RWPE1 (cell line): ENCODE measurements at regions not wholly inside any gene's neighbourhood (a gene's known extent, or its start where the extent isn't known, plus 50 kb on each side); places are given as distances from the start of the nearest gene placed in this dataset.

Experiments used
- CTCF ChIA-PET: fragments of 350-600 bp; sonication (Branson Sonifier 250); formaldehyde crosslinking; extraction: SDS; loops from one replicate; lab custom pipeline; 2021; lab: Yijun Ruan, JAX
- POLR2A ChIA-PET: fragments of 400-600 bp; formaldehyde crosslinking; extraction: SDS; loops from one replicate; lab custom pipeline; 2020; ENCODE audit warnings: antibody characterized with exemption; ENCODE audit not compliant: low non-redundant PET; lab: Yijun Ruan, JAX
- DNase-seq: peaks from one replicate; pipeline ENCODE4 v3.0.0; 2012; ENCODE audit warnings: low spot score
- H3K27ac ChIP-seq: fragments of 450-650 bp; 2 replicates; pipeline ENCODE4 v1.5.1; 2017
- TF ChIP-seq, protein P1 (sequence below): fragments of 450-650 bp; conservative IDR thresholded peaks from 2 replicates; pipeline ENCODE4 v1.5.1; 2017; ENCODE audit warnings: low read depth, mild to moderate bottlenecking

DNA sequence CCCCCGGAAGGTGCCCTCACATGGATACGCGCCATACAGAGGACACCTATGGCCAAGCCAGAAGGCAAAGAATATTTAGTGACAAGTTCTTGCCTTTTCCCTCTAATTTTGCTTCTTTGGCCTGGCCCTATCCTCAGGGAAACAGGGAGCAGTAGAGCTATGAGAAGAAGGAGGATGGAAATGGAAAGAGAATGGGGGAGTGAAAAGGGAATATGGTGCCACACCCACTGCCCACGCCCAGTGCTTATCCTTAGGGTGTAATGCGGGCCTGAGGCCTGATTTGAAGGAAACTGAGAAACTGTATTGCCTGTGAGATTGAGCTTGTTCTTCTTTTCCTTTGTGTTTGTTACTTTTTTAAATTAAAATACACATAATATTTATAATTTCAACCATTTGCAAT is 255.1 kb downstream of the HS3ST3A1 start:
- TF ChIP-seq, protein P1, sequence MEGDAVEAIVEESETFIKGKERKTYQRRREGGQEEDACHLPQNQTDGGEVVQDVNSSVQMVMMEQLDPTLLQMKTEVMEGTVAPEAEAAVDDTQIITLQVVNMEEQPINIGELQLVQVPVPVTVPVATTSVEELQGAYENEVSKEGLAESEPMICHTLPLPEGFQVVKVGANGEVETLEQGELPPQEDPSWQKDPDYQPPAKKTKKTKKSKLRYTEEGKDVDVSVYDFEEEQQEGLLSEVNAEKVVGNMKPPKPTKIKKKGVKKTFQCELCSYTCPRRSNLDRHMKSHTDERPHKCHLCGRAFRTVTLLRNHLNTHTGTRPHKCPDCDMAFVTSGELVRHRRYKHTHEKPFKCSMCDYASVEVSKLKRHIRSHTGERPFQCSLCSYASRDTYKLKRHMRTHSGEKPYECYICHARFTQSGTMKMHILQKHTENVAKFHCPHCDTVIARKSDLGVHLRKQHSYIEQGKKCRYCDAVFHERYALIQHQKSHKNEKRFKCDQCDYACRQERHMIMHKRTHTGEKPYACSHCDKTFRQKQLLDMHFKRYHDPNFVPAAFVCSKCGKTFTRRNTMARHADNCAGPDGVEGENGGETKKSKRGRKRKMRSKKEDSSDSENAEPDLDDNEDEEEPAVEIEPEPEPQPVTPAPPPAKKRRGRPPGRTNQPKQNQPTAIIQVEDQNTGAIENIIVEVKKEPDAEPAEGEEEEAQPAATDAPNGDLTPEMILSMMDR = no peak
- ChIA-PET POLR2A (no interaction called here), CTCF (interaction anchor here (0.6 to 0.7 kb wide), 2 partner anchors 249 to 1040 kb away, joined by 3 to 5 read pairs; no protein-coding TSS in a partner anchor)
- H3K27ac ChIP-seq = no peak overlapping the region; the same call in 1 of the 2 replicates
- DNase-seq = no peak

DNA sequence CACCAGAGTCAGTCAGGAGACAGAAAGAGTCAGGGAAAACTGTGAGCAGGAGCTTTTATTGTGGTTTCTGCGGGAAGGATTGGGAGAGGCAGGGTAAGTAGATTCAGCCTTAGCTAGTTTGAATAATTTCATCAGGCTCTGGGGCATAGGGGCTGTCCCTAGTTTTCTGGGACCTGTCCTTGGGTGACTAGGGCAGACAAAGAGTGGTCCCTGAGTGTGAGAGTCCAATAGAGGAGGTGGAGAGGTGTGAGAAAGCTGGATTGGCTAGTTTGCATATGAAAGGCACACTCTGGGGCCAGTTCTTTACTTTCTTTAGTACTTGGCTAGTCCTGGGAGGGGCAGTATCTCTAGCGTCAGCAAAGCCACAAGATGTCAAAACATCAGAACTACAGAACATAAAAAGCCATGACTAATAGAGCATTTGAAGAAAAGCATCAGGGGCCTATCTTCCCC is 255.6 kb downstream of the HS3ST3A1 start:
- TF ChIP-seq, protein P1 = no peak
- no peak overlapping the region; the same call in 1 of the 2 replicates for H3K27ac ChIP-seq
- ChIA-PET CTCF (interaction anchor here (0.6 kb wide), 1 partner anchor 249 kb away, joined by 5 read pairs; no protein-coding TSS in a partner anchor), POLR2A (no interaction called here)
- DNase-seq = peak; percentile 51

DNA sequence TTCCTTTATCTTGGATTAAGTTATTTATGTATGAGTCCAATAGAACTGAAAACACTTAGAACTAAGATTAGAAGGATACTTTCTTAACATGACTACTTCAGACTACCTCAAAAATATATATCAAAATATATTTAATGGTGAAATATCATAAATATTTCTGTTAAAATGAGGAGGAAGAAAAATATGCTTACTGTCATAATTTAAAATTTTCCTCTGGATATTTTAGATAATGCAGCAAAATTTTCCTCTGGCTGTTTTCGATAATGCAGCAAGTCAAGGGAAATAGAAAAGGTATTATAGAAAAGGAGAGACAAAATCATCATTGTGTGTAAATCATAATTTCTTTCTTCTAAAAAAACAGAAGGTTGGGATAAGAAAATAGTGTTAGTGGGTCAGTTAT is 263.3 kb downstream of the HS3ST3A1 start:
- POLR2A ChIA-PET = no interaction called here
- TF ChIP-seq, protein P1 = no peak
- CTCF ChIA-PET = interaction anchor here (0.5 to 1.0 kb wide), 6 partner anchors 21 to 1897 kb away, joined by 3 to 5 read pairs (median 3); no protein-coding TSS in a partner anchor
- no peak for DNase-seq
- H3K27ac ChIP-seq = no peak overlapping the region

DNA sequence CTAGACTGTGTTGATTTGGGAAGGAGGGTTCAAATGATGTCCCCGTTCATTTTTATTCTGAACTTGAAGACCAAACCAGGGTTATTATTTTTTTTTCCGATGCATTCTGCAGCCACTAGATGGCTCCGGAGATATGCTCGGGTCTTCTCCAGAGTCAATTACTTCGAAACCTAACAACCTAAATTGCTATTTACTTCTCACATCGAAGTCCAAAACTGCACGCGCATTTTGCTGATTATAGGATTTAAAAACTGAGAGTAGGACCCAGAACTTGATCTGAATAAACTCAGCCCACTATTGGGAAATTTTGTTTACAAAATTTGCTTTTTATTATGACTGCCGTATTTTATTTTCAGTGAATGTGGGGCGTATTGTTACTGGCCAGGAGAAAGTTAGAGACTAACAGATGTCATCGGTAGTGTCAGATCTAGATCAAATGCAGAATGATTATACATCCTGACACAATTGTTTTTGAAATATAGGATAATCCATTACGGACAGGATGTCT is 263.8 kb downstream of the HS3ST3A1 start:
- peak; percentile 50 for DNase-seq
- TF ChIP-seq, protein P1 = peak; percentile 90
- no peak overlapping the region for H3K27ac ChIP-seq
- CTCF ChIA-PET = interaction anchor here (0.5 to 1.0 kb wide), 6 partner anchors 22 to 1897 kb away, joined by 3 to 5 read pairs (median 3); no protein-coding TSS in a partner anchor
- POLR2A ChIA-PET = no interaction called here

DNA sequence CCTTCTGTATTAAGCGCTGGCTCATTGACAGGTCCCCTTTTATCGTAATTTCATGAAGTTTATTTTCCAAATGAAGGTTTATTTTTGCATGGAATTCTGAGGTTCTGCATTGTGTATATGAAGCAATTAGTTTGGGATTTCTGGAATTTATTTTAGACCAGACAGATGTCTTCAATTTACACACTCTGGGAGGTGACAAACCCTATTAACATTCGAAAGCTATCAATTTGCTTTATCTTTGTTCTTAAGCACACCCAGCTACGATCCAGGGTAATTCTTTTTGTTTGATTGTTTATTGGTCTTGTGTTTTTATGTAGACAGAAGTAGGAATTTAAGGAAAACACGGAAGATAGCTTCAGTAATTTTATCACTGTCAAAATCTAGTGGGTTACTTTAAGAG is 264.6 kb downstream of the HS3ST3A1 start:
- TF ChIP-seq, protein P1 = no peak
- no peak overlapping the region for H3K27ac ChIP-seq
- POLR2A ChIA-PET = no interaction called here
- no peak for DNase-seq
- CTCF ChIA-PET = interaction anchor here (0.6 to 0.7 kb wide), 3 partner anchors 168 to 380 kb away, joined by 3 to 4 read pairs (median 3); no protein-coding TSS in a partner anchor

DNA sequence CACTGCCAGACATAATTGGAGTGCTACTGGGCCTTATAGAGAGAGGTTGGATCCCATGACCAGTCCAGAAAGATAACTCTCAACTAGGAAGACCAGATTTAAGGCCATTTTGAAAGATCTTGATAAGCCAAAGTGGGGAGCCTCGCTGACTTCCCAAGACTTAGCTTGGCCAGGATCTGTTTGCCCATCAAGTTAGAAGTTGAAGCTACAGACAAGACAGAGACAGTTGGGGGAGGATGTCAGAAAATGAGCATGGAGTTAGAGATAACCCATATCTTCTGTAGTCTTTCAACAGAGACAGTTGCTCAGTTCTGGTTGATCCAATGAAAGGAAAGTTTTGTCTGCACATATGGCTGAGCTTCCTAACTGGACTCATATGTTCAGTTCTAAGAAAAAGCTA is 267.4 kb downstream of the HS3ST3A1 start:
- CTCF ChIA-PET = no interaction called here
- DNase-seq = no peak
- POLR2A ChIA-PET = no interaction called here
- H3K27ac ChIP-seq = no peak overlapping the region
- TF ChIP-seq, protein P1 = no peak
